IPS DF 19.7 (cell line): ENCODE measurements at regions not wholly inside any gene's neighbourhood (a gene's known extent, or its start where the extent isn't known, plus 50 kb on each side); places are given as distances from the start of the nearest gene placed in this dataset.

Source experiments
- DNase-seq: peaks from one replicate; pipeline ENCODE4 v3.0.0-alpha.2; 2013; ENCODE audit warnings: low read depth, low spot score

DNA sequence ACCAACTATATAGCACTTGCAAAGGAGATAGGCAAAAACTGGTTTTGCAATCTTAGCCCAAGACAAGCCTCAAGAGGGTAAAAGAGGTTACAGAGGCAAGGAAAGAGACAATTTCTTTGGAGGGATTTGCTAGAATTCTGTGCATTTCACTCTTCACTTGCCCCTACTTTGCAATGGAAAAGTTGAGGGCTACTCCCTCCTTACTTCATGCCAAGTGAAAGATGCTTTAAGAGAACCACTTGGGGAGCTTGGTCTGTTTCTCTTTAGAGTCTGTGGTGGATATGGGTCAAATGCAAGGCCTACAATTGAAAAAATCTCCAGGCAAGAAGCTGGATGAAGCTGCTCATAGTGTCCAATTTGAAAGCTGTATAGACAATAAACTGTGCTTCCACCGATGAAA lies 167.7 kb upstream of the DIO2 start:
- DNase-seq, result no peak

DNA sequence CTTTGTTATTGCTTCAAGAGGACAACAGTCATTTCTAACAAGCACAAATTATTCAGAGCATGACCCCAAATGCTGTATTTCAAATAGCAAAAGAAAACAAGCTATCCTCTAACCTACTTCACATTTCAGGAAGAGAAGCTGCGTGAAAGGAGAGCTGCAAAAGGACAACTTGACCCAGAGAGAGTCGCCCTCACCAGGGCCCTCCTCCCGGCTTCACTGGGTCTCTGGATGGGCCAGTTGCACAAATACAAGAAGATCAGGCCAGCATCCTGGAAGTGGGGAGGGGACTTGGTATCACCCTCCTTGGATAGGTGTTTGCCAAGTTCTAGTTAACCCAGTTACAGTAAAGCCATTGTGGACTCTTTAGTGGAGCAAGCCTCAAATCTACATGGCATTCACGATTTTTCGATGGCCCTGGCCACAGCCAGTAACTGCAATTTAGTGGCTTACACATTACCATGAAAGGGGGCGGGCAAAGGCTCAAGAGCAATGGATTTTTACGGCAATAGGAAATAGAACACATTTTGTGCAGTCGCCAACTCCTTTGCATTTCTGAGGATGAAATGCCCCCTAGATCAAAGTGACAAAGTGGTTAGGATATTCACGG lies 166.9 kb upstream of the DIO2 start:
- no peak for DNase-seq

DNA sequence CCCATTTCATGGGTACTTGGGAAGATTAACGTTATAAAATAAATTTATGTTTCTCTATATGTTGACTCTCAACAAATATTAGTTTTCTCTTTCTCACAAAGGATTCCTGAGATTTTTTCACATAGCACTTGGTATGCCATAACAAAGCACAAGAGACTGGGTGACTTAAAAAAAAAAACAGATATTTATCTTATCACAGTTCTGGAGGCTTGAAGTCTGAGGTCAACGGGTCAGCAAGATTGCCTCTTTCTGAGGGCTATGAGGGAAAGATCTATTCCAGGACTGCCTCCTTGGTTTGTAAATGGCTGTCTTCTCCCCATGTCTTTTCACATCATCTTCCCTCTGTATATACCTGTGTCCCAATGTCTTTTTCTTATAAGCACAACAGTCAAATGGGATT lies 153.5 kb upstream of the DIO2 start:
- DNase-seq, result no peak

DNA sequence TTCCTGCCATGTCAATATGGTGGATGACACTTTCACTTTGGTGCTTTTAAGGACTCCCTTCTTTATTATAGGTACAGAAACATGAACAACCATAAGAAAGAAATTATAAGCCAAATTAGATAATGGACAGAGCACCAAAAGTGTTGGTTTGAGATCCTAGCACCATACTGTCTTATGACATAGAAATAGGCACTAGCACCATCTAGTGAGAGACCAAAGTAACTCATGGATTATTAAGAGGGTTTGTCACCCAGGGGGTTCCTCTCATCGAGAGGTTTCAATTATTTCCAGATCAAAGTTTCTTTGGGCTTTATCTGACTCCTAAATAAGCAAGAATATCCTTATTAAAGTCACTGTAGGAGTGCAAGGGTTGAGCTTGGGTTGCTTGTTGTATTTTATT lies 153.0 kb upstream of the DIO2 start:
- DNase-seq, result no peak

DNA sequence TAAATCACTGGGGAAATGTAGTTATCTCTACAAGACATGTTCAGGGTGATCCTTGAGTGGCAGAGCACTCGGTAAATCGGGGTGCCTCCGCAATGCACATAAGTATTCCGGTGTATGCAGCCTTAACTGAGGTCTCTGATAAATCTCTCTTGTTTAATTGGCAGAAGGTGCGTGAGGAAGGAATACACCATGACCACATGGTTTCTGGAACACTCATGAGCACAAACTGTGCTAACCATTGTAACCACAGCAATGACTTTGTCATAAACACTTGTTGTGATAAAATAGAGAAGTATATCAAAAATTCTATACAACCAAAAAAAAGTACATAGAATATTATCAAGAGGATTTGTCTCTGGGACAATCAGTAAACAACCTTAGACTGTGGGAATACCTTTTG lies 146.8 kb upstream of the DIO2 start:
- no peak for DNase-seq

DNA sequence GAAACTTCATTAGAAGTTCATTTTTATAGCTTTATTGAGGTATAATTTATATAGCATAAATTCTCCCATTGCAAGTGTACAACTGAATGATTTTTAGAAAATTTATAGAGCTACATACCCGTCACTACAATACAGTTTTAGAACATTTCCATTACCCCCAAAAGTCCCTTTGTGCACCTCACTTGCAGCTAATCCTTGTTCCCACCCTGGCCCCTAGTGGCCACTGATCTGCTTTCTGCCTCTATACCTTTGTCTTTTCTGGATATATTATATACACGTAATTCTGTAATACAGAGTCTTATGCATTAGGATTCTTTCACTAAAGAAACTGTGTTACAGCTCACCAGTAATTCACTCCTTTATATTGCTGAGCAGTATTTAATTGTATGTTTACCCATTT lies 145.1 kb upstream of the DIO2 start:
- DNase-seq, result no peak

DNA sequence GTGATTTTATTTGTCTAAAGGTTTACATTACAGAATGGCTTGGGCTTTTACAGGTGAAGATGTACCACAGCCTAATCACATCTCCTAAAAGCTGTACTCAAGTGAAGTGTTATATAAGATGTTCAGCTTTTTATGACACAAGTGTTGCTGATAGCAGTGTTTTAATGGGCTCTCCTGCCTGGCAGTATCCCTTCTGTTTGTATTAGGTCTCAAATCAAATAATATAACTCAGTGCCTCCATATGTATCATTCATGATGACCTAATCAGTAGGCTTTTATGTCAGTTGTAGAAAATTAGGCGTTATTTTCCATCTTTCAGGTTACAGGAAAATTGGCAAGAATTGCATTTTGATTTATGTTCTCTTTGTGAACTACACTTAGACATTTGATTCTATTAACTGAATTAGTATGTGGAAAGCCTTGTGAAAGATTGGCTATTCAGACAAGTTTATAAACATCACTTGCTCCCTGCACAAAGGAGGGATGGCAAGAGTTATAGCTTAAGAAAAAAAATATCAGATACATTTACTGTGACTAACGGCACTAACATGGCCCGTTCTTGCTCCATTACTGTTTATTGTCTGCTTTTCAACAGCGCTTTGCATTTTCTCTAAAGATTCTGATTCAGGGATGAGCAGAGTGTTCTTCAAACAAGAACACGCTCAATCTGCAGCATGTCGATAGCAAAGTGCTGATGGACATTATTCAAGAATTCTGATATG lies 143.7 kb upstream of the DIO2 start:
- DNase-seq, result no peak

DNA sequence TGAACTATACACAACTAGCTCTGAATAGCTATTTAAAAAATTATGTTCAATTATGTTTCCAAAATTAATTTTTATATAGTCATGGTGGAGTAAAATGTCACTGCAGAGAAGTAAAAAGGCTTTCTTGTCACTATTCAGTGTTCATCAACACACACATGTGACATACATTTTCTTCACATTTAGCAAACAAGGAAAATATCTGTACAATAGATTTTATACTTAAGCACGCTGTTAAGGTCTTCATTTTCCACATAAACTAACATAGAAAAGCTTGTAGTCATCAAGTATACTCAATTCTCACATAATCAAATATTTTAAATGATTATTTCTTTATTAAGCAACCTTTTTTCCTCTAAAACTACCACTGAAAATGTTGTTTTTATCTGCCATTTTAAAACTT lies 141.2 kb upstream of the DIO2 start:
- no peak for DNase-seq

DNA sequence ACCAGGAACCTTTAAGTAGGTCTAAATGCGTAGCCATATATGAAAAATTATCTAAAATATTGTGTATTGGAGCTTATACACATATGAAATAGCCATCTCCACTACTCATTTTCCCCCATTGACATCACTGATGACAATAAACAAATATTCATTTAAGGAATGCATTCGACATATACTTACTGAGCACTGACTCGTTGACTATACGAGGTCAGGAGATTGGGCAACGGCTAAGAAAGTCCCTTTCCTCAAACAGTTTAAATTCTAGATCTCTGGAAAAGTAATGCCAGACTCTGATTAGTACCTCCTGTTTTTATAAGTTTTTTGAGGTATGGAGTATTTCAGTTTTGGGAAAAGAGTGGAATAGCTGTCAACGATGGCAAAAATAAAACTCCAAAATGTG lies 139.4 kb upstream of the DIO2 start:
- no peak for DNase-seq

DNA sequence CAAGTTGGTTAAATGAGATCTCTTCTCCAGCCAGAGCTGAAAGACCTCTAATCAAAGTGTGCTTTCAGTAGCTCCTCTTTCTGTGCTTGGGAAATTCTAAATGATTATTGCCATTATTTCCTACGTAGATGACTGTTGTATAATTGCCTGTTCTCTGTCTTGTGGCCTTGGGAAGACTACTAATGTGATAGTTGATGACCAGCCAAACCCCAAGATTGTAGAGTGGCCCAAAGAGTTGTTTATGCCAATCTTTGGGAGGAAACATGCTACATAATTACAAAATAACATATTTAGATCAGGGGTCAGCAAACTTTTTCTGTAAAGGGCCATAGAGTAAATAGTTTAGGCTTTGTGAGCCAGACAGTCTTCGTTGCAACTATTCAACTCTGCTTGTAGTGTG lies 135.1 kb upstream of the DIO2 start:
- no peak for DNase-seq

DNA sequence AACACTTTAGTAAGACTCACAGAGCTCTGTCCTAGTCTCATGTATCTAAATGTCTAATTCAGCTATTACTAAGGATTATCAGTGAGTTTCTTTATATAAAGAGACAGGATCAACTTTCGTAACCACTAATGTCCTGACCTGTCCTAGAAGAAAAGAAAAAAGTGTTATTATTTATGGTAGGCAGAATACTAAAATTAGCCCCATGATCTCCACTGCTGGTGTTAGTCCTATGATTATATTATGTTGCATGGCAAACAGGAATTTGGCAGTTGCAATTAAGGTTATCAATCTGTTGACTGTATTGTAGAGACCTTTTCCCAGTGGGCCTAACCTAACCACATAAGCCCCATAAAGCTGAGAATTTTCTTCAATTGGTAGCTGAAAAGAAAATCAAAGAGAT lies 132.9 kb upstream of the DIO2 start:
- DNase-seq, result no peak

DNA sequence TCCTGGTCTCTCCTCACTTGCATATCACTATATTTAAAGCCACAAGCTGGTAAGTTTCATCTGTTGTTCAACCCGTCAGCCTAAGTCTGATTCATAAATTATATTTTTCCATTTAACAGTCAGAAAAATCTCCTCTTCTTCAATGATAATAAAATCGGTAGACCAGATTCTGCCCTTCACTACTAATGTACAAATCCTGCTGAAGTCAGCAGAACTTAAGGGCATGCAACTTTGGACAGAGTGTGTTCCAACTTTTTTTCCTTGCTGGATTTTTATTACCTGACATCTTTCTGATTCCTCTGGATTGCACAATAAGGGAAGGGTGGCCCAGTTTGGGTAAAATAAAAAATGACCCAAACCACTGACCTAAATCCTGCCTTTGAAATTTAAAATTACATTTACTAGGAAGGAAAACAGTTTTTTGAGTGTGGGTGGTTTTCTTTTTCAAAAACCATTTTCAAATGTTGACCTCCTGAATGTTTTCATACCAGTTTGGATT lies 125.4 kb upstream of the DIO2 start:
- DNase-seq, result no peak

DNA sequence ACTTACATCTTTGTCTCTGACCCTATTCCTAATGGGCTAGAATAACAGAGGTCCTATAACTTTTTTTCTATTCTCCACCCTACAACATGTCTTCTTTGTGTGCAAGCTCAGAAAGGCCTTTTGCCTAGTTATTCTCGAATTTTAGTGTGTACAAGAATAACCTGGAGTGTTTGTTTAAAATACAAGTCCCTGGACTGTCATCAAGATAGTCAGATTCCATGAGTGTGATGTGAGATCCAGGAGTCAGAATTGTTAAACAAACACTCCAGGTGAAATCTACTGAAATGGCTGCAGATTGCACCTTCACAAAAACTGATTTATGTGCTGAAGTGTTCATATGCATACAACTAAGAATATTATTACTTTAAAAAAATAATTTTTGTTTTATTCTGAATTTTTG lies 114.4 kb upstream of the DIO2 start:
- no peak for DNase-seq

DNA sequence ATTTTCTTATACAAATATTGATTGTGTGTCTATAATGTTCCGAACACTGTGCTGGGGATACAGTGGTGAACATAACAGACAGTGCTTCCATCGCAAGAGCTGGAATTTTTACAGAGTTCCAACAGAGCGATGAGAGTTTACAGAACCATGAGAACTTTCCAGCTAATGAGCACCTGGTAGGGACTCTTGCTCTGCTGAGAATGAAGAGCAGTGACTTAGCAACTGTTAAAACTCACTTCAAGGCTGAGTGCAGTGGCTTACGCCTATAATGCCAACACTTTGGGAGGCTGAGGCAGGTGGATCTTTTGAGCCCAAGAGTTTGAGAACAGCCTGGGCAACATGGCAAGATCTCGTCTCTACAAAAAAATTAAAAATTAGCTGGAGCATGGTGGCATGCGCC lies 113.8 kb upstream of the DIO2 start:
- no peak for DNase-seq

DNA sequence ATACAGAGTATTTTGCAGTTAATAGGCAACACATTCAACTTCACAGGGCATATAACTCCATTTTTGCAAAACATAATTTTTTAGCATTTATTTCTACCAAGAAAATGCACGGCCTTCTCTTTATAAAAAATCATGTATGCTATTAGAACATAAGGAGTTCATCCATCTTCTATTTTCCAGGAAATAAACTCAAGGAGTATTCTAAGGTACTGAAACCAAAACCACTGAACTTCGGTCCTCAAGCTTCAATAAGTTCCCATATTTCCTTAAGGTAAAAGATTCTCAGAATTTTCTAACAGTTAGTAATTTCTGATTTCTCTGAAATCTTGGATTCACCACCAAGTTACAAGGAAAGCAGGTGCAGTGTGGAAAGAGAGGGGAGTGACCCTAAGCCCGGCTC lies 113.3 kb upstream of the DIO2 start:
- no peak for DNase-seq

DNA sequence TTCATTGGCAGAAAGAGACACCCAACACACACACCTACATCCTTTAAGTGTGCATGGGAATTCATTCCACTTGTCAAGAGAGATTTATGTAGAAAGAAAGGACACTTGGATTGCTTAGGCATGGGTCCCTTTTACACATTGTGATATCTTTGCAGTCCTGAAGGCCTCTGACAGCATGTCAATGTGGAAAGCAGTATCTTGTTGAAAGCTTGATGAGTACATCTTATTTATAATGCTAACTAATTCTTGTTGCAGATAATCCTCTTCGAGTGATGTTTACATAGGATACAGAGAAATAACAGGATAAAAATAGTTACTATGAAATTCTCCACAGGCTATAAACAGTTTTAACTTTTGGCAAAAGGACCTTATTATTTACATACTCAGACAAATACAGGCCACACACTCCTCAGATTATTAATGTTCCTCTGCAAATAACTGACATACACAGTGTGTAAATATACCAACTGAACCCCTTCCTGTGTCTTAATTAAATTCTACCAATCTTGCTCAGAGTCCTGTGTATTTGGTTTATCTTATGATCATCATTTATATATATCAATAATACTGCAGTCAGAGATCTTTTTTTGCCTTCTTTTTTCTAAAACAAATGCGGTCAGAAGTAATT lies 111.8 kb upstream of the DIO2 start:
- DNase-seq, result no peak

DNA sequence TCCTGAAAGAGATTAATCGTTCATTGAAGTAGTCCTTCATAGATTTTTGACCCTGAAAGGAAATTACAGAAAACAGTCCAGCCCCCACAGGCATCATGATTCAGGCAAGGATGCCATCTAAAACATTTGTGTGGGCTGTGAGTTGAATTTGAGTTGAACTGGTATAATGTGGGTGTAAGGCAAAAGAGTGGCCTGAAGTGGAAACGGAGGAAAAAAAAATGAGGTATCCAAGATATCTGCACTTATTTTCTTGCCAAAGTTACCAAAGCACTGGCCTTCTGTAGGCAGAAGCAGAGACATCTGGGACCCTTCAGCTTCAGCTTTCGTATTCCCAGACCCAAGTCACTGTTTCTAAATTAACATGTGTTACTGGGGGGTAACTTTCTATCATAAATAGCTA lies 105.1 kb upstream of the DIO2 start:
- no peak for DNase-seq

DNA sequence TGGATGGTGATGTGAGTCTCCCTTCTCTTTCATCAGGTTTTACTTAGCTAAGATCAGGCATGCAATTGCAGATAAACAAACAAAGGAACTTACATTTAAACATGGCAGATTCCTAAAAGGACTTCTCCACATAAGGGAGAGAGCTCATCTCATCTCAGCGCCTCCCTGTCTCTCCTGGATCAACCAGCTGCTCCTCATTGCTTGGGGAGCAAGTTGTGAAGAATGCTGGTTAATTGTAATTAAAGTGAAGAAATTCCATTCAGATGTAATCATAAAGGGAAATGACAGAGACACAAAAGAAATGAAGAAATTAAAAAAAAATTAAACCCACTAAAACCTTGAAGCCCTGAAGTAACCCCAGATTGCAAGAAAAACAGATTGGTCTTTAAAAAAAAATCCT lies 104.4 kb upstream of the DIO2 start:
- DNase-seq, result peak; percentile 3

DNA sequence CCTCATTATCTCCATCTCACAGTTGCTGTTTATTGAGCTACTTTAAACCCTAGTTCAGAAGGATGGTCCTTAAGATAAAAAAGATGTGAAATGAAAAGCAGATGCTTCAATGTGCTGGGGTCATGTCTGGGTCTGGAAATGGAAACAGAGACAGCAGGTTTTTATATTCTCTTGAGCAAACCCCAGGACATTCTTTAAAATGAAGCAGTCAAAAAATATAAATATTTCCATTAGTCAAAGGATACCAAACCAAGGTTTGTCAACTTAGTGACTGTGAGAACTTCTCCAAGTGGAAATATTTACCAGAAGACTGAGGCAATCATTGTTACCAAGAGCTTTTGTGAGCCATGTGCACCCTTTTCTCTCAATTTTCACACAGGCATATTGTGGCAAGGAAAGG lies 102.5 kb upstream of the DIO2 start:
- no peak for DNase-seq

DNA sequence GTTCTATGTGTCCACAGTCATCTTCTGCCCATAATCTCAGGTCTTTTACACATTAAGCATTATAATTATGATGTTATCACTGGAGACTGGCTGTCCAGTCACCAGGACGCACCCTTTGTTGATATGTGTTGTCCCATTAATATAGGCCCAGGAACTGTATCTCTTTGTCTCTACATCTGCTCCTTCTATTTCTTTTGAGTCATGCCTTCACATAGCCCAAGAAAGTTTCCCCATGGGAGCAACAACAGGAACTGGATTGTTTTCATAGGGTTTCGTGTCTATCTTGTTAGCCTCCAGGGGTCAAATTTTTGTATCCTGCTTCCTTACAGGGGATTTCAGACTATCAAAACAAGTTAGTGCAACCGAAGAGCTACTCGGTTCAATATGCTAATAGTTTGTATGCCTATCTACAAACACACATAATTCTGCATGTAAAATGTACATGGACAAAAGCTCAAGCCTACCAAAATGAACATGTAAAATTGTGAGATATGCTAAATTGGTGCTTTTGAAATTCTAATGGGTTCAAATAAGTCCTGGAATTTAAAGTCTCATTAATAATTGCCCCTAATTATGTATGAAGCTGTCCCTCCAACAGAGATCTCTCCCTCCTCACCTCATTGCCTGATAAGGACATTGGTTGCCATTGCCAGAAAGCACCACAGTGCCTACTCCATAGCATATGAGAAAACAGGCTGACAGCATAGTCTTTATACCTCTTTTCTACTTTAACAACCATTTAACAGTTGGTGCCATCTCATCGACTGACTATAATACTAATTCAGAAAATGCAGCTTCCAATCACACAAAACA lies 99.8 kb upstream of the DIO2 start:
- no peak for DNase-seq

DNA sequence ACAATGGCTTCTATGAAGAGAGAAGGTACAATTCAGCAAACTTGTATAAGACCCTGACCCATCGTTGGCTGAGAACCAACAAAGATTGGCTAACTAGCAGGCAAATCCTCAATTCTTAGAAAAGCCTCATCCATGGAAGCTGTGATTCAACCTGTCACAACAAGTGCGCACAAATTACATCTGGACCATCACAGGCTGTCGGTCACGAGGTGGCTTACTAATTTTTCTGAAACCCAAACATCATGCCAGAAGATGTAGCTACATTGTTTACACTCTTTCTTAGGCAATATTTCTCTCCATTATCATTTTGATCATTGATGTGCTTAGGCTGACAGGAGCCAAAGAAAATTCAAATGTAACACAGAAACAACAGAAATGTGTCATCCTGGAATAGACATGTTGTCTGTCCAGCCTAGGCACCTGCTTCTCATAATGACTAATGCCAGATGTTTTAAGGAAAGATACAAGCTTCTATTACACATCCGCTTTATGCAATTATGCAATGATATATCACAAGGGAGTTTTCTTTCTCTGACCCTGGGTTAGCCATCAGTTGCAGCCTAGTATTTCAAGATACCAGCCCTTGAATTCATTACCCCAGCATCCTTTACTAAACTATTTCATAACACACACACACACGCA lies 92.9 kb upstream of the DIO2 start:
- no peak for DNase-seq

DNA sequence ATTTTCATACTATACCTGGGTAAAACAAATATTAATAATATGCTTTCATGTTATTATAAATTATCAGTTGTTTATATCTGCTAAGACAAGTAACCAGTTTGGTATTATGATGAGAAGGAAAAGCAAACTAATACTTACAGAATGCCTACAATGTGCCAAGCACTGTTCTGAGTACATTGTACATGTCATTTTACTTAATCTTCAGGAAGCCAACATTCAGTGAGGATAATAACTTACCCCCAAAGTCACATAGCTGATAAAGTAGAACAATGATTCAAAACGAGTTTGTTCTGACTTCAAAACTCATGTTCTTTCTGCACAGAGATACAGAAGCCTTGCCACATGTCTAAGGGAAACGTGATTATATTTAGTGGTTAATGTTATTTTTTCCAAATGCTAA lies 89.0 kb upstream of the DIO2 start:
- no peak for DNase-seq
